GM23248 (cell line): ENCODE measurements at regions not wholly inside any gene's neighbourhood (a gene's known extent, or its start where the extent isn't known, plus 50 kb on each side); places are given as distances from the start of the nearest gene placed in this dataset.

Experiments
- EZH2 ChIP-seq: fragments of 200-600 bp; sonication (generic); IDR thresholded peaks from 2 replicates; pipeline ENCODE4 v1.6.1; 2018; ENCODE audit warnings: antibody characterized with exemption, mild to moderate bottlenecking; ENCODE audit not compliant: insufficient read depth, poor library complexity, severe bottlenecking
- EZH2phosphoT487 ChIP-seq: fragments of 200-600 bp; sonication (generic); IDR thresholded peaks from 2 replicates; pipeline ENCODE4 v1.6.1; 2018; ENCODE audit warnings: antibody characterized with exemption, moderate library complexity, mild to moderate bottlenecking, low read depth; ENCODE audit not compliant: insufficient read depth

GRCh38 chr11:112477152-112477551, 216.5 kb upstream of the PLET1 start:
- TF ChIP-seq EZH2 (no peak), EZH2phosphoT487 (no peak)
